ENCODE measurements at regions not wholly inside any gene's neighbourhood (a gene's known extent, or its start where the extent isn't known, plus 50 kb on each side); places are given as distances from the start of the nearest gene placed in this dataset.
A peak's percentile ranks its signal among the peaks of the same experiment; 100 is the strongest.

- intact Hi-C loops (cut with DNase I; ENCODE audit: low total_unique reads) = no loop called here
- WGBS, 2 donors = 56 to 59% methylated on average over 1 of the region's 1 CpG
- DNase-seq (ENCODE audit: low spot score in 2 of 2) = no peak
- no peak overlapping the region for H3K4me3 ChIP-seq (ENCODE audit: low read depth, poor library complexity, severe bottlenecking)
- TF ChIP-seq CTCF (IDR thresholded peaks at IDR 0.05) (no peak), POLR2A (IDR thresholded peaks at IDR 0.05) (no peak)
These were observed 137.3 kb upstream of the ZNF507 start for GRCh38 chr19:32208060-32208459.

- no peak for TF ChIP-seq CTCF (IDR thresholded peaks at IDR 0.05)
- no peak for TF ChIP-seq POLR2A (IDR thresholded peaks at IDR 0.05)
- 90 to 93% methylated on average over 3 of the region's 3 CpGs for WGBS, 2 donors
- intact Hi-C loops (cut with DNase I; ENCODE audit: low total_unique reads) = no loop called here
- peak in 1 of 2 donors; percentile 54 for DNase-seq (ENCODE audit: low spot score in 2 of 2)
- no peak overlapping the region for H3K4me3 ChIP-seq (ENCODE audit: low read depth, poor library complexity, severe bottlenecking)
These were observed 126.0 kb upstream of the ZNF507 start for GRCh38 chr19:32219392-32219791.

GRCh38 chr19:32219881-32220472 is 125.4 kb upstream of the ZNF507 start:
- no peak overlapping the region for H3K4me3 ChIP-seq (ENCODE audit: low read depth, poor library complexity, severe bottlenecking)
- 64 to 66% methylated on average over 4 of the region's 4 CpGs for WGBS, 2 donors
- intact Hi-C loops (cut with DNase I; ENCODE audit: low total_unique reads) = loop anchor here (5.0 kb wide), 1 partner anchor 1538 kb away; no protein-coding TSS in a partner anchor

GRCh38 chr19:32220951-32221350 is 124.5 kb upstream of the ZNF507 start:
- peak in 1 of 2 donors; percentile 70 for DNase-seq (ENCODE audit: low spot score in 2 of 2)
- H3K4me3 ChIP-seq (ENCODE audit: low read depth, poor library complexity, severe bottlenecking) = no peak overlapping the region
- WGBS, 2 donors = 74 to 80% methylated on average over 8 of the region's 8 CpGs
- TF ChIP-seq POLR2A (IDR thresholded peaks at IDR 0.05) (no peak), CTCF (IDR thresholded peaks at IDR 0.05) (no peak)
- intact Hi-C loops (cut with DNase I; ENCODE audit: low total_unique reads) = loop anchor here (5.0 kb wide), 1 partner anchor 1539 kb away; no protein-coding TSS in a partner anchor

More at GRCh38 chr19:32219881-32220472, 125.4 kb upstream of the ZNF507 start:
- peak; percentile 50 to 87 for DNase-seq (ENCODE audit: low spot score in 2 of 2)
- no peak for TF ChIP-seq POLR2A (IDR thresholded peaks at IDR 0.05)
- TF ChIP-seq CTCF (IDR thresholded peaks at IDR 0.05) = no peak

- no peak overlapping the region for H3K4me3 ChIP-seq (ENCODE audit: low read depth, poor library complexity, severe bottlenecking)
- intact Hi-C loops (cut with DNase I; ENCODE audit: low total_unique reads) = loop anchor here (5.0 kb wide), 1 partner anchor 1540 kb away; no protein-coding TSS in a partner anchor
- peak in 1 of 2 donors; percentile 68 for DNase-seq (ENCODE audit: low spot score in 2 of 2)
- no peak for TF ChIP-seq CTCF (IDR thresholded peaks at IDR 0.05)
- no peak for TF ChIP-seq POLR2A (IDR thresholded peaks at IDR 0.05)
- 29 to 62% methylated on average over 2 to 4 of the region's 4 CpGs for WGBS, 2 donors
These were observed 122.9 kb upstream of the ZNF507 start for GRCh38 chr19:32222556-32222955.

- intact Hi-C loops (cut with DNase I; ENCODE audit: low total_unique reads) = loop anchor here (5.0 kb wide), 1 partner anchor 1541 kb away; no protein-coding TSS in a partner anchor
- H3K4me3 ChIP-seq (ENCODE audit: low read depth, poor library complexity, severe bottlenecking) = no peak overlapping the region
- no peak for DNase-seq (ENCODE audit: low spot score in 2 of 2)
- no peak for TF ChIP-seq POLR2A (IDR thresholded peaks at IDR 0.05)
- TF ChIP-seq CTCF (IDR thresholded peaks at IDR 0.05) = no peak
- WGBS, 2 donors = 90 to 91% methylated on average over 1 of the region's 1 CpG
These were observed 122.3 kb upstream of the ZNF507 start for GRCh38 chr19:32223106-32223505.
